SU-DHL-6 (cell line): ENCODE measurements at regions not wholly inside any gene's neighbourhood (a gene's known extent, or its start where the extent isn't known, plus 50 kb on each side); places are given as distances from the start of the nearest gene placed in this dataset.

ENCODE experiments used
- H2AFZ ChIP-seq: fragments of 200-600 bp; sonication (generic); 2 replicates; pipeline ENCODE4 v1.6.1; 2014; ENCODE audit warnings: low read depth, mild to moderate bottlenecking, moderate library complexity, mixed read lengths, antibody characterized with exemption, low read length; ENCODE audit not compliant: severe bottlenecking
- H3F3A ChIP-seq: fragments of 200-600 bp; shearing (Covaris generic); 2 replicates; pipeline ENCODE4 v1.6.0; 2016; ENCODE audit warnings: antibody characterized with exemption, mild to moderate bottlenecking; ENCODE audit not compliant: insufficient read depth
- H3K27ac ChIP-seq: fragments of 200-600 bp; sonication (generic); 2 replicates; pipeline ENCODE4 v1.5.1; 2016; ENCODE audit warnings: low read depth, mild to moderate bottlenecking, low read length, moderate library complexity, mixed read lengths
- H3K27me3 ChIP-seq: fragments of 200-600 bp; sonication (generic), shearing (Covaris generic); 2 replicates; pipeline ENCODE4 v1.6.0; 2014; ENCODE audit warnings: mild to moderate bottlenecking, low read length
- H3K36me3 ChIP-seq: fragments of 200-600 bp; sonication (generic); 2 replicates; pipeline ENCODE4 v1.6.1; 2014; ENCODE audit warnings: mild to moderate bottlenecking, low read length, mixed read lengths
- H3K4me2 ChIP-seq: fragments of 300-600, 200-600 bp; shearing (Covaris generic), sonication (generic); 2 replicates; pipeline ENCODE4 v1.6.0; 2014; ENCODE audit warnings: low read length, low read depth, mild to moderate bottlenecking; ENCODE audit not compliant: poor library complexity, severe bottlenecking
- H3K4me3 ChIP-seq: fragments of 200-600 bp; sonication (generic); 2 replicates; pipeline ENCODE4 v1.5.1; 2014; ENCODE audit warnings: antibody characterized with exemption, low read length, mild to moderate bottlenecking, mixed read lengths; ENCODE audit not compliant: insufficient read depth, poor library complexity, severe bottlenecking
- H3K79me2 ChIP-seq: fragments of 200-600 bp; sonication (generic); 2 replicates; pipeline ENCODE4 v1.6.1; 2014; ENCODE audit warnings: mild to moderate bottlenecking, low read length, moderate library complexity; ENCODE audit not compliant: insufficient read depth
- H3K9ac ChIP-seq: fragments of 200-600 bp; sonication (generic); 2 replicates; pipeline ENCODE4 v1.7.0; 2014; ENCODE audit warnings: mild to moderate bottlenecking, low read length
- H3K9me2 ChIP-seq: fragments of 200-600 bp; sonication (generic); replicated peaks from 2 replicates; pipeline ENCODE4 v1.6.1; 2014; ENCODE audit warnings: low read length; ENCODE audit not compliant: insufficient read depth
- H3K9me3 ChIP-seq: fragments of 200-600 bp; sonication (generic); 2 replicates; pipeline ENCODE4 v1.6.1; 2014; ENCODE audit warnings: low read length, mixed read lengths; ENCODE audit not compliant: insufficient read depth
- H4K20me1 ChIP-seq: fragments of 200-600 bp; sonication (generic); 2 replicates; pipeline ENCODE4 v1.6.1; 2014; ENCODE audit warnings: low read depth, mild to moderate bottlenecking, antibody characterized with exemption, low read length, moderate library complexity, mixed read lengths
- EZH2phosphoT487 ChIP-seq: fragments of 200-600 bp; sonication (generic), shearing (Covaris generic); conservative IDR thresholded peaks from 2 replicates; pipeline ENCODE4 v1.6.1; 2018; ENCODE audit warnings: mild to moderate bottlenecking, antibody characterized with exemption, low read length, moderate library complexity, mixed read lengths
- TF ChIP-seq, protein P1 (sequence below): fragments of 200-600 bp; sonication (generic); IDR thresholded peaks from one replicate; pipeline ENCODE4 v1.5.1; 2017; ENCODE audit warnings: antibody characterized with exemption, mild to moderate bottlenecking, low read length, moderate library complexity; ENCODE audit not compliant: insufficient read depth, poor library complexity, severe bottlenecking

DNA sequence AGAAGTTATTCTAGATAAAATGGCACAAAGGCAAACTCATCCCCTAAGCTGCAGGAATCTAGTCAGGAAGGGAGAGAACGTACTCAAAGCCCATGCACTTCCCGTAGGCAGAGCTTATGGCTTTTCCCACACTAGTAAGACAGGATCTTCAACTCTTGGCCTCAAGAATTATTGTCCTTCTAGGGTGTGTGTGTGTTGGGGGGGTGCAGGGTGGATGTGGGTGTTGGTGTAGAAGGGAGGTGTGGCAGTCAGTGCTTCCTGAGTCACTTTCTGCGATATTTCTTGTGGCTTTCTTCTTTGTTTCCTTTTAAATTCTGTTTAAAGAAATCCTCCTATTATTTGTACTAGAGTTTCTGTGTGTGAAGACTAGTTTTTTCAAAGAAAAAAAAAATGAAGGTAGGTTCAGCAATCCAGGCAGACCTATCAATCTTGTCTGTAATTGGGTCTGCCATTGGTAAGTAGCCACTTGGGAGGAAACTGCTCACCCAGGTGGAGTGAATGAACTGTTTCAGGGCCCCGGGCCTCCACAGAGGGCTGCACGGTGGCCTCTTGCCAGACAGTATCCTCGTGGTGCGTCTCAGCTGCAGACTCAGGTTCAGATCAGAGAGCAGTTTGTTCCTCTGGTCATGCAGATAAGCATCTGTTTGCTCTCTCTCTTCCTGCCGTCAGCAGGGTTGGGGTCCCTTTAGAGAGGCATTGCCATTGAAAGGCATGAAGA is 131.9 kb downstream of the NPR3 start:
- H3K27ac ChIP-seq = no peak overlapping the region
- no peak overlapping the region for H3K4me3 ChIP-seq
- H3K9me2 ChIP-seq = no peaks in the 10 kb centered on the region
- H2AFZ ChIP-seq = no peak overlapping the region
- no peaks in the 10 kb centered on the region for H3K9me3 ChIP-seq
- no peaks in the 10 kb centered on the region for H4K20me1 ChIP-seq
- H3K9ac ChIP-seq = no peak overlapping the region
- H3K79me2 ChIP-seq = no peaks in the 10 kb centered on the region
- no peak for TF ChIP-seq EZH2phosphoT487
- TF ChIP-seq, protein P1, sequence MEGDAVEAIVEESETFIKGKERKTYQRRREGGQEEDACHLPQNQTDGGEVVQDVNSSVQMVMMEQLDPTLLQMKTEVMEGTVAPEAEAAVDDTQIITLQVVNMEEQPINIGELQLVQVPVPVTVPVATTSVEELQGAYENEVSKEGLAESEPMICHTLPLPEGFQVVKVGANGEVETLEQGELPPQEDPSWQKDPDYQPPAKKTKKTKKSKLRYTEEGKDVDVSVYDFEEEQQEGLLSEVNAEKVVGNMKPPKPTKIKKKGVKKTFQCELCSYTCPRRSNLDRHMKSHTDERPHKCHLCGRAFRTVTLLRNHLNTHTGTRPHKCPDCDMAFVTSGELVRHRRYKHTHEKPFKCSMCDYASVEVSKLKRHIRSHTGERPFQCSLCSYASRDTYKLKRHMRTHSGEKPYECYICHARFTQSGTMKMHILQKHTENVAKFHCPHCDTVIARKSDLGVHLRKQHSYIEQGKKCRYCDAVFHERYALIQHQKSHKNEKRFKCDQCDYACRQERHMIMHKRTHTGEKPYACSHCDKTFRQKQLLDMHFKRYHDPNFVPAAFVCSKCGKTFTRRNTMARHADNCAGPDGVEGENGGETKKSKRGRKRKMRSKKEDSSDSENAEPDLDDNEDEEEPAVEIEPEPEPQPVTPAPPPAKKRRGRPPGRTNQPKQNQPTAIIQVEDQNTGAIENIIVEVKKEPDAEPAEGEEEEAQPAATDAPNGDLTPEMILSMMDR = no peak
- no peak overlapping the region for H3K4me2 ChIP-seq
- no peaks in the 10 kb centered on the region for H3K36me3 ChIP-seq
- no peaks in the 10 kb centered on the region for H3K27me3 ChIP-seq
- H3F3A ChIP-seq = no peaks in the 10 kb centered on the region

DNA sequence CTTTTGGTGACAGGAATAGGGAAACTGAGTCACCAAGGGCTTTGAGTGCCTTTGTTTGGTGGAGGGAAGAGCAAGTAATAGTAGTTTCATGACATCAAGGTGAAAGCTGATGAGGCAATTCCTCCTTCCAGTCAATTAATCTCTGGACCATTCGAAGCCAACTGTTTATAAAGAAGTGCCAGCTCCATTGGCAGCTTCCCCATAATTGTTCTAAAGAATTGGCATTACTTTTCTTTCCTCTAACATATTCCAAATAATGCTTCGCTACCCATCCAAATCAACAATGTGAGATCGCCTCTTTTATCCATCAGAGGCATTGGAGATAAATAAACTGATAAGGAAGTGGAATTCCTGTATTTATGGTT is 132.4 kb downstream of the NPR3 start:
- Histone ChIP-seq H3F3A (no peaks in the 10 kb centered on the region), H3K4me3 (no peak overlapping the region), H3K4me2 (no peak overlapping the region), H2AFZ (no peak overlapping the region), H3K27me3 (no peaks in the 10 kb centered on the region), H3K79me2 (no peaks in the 10 kb centered on the region), H3K9me2 (no peaks in the 10 kb centered on the region), H3K9ac (no peak overlapping the region), H4K20me1 (no peaks in the 10 kb centered on the region), H3K36me3 (no peaks in the 10 kb centered on the region), H3K9me3 (no peaks in the 10 kb centered on the region), H3K27ac (no peak overlapping the region)
- TF ChIP-seq EZH2phosphoT487 = no peak
- TF ChIP-seq, protein P1 = no peak

DNA sequence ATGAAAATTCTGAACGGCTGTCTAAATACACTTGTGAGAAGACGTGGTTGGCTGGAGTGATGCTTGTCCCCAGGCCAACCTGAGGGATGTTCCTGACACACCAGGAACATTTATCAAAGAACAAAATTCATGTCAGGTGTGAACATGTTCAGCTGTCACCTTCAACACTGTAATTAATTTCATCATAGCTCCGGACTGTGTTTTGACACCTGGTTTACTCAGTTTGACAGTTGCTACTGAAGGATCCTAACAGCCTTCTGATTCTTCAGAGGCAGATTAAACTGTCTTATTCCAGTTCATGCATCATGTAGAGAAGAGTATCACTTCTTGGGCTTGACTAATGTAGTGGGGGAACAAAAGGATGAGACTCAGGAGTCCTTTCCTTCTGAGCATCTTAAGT is 134.1 kb downstream of the NPR3 start:
- Histone ChIP-seq H3K9me3 (no peaks in the 10 kb centered on the region), H3K36me3 (no peaks in the 10 kb centered on the region), H3K79me2 (no peaks in the 10 kb centered on the region), H3K27ac (no peak overlapping the region), H3K9ac (no peak overlapping the region), H3K4me2 (no peak overlapping the region), H4K20me1 (no peaks in the 10 kb centered on the region), H2AFZ (no peak overlapping the region), H3F3A (no peaks in the 10 kb centered on the region), H3K4me3 (no peak overlapping the region), H3K27me3 (no peaks in the 10 kb centered on the region), H3K9me2 (no peaks in the 10 kb centered on the region)
- TF ChIP-seq, protein P1 = no peak
- TF ChIP-seq EZH2phosphoT487 = no peak
